Vagina (tissue), 2 donors: ENCODE measurements at regions not wholly inside any gene's neighbourhood (a gene's known extent, or its start where the extent isn't known, plus 50 kb on each side); places are given as distances from the start of the nearest gene placed in this dataset.

Experiments used
- CTCF ChIP-seq, 3 experiments: fragments of 450-650 bp in 2 of 3; fragments of 200-600 bp in 1 of 3; sonication (generic) in 1 of 3; IDR thresholded peaks; one replicate each; pipeline ENCODE4 v1.5.1; 2017 to 2019; ENCODE audit warnings: antibody characterized with exemption in 3 of 3, mild to moderate bottlenecking in 2 of 3, moderate library complexity in 2 of 3
- POLR2AphosphoS5 ChIP-seq, 2 donors: sonication (generic); formaldehyde crosslinking; IDR thresholded peaks; one replicate each; pipeline ENCODE4 v1.9.0; 2017; ENCODE audit warnings: antibody characterized with exemption in 2 of 2, mild to moderate bottlenecking in 2 of 2, low read depth in 1 of 2; ENCODE audit not compliant: insufficient read depth in 1 of 2

- TF ChIP-seq POLR2AphosphoS5 (IDR thresholded peaks at IDR 0.05; ENCODE audit: insufficient read depth in 1 of 2, low read depth in 1 of 2) (no peak), CTCF (IDR thresholded peaks at IDR 0.05) (no peak)
Observed at GRCh38 chr1:93765099-93765498, 83.5 kb upstream of the BCAR3 start.
